Esophagus squamous epithelium (tissue), 4 donors: ENCODE measurements at regions not wholly inside any gene's neighbourhood (a gene's known extent, or its start where the extent isn't known, plus 50 kb on each side); places are given as distances from the start of the nearest gene placed in this dataset.

ENCODE experiments used
- POLR2A ChIP-seq, 4 donors: fragments of 450-650 bp; IDR thresholded peaks; one replicate each; pipeline ENCODE4 v1.6.1; 2017; ENCODE audit warnings: antibody characterized with exemption in 4 of 4, mild to moderate bottlenecking in 4 of 4, moderate library complexity in 3 of 4
- TF ChIP-seq, protein P1 (sequence below), 6 experiments: fragments of 450-650 bp in 4 of 6; fragments of 200-600 bp in 2 of 6; sonication (generic) in 2 of 6; IDR thresholded peaks; one replicate each; pipeline ENCODE4 v1.5.1; 2016 to 2019; ENCODE audit warnings: antibody characterized with exemption in 6 of 6, mild to moderate bottlenecking in 4 of 6, moderate library complexity in 4 of 6

- TF ChIP-seq, protein P1, sequence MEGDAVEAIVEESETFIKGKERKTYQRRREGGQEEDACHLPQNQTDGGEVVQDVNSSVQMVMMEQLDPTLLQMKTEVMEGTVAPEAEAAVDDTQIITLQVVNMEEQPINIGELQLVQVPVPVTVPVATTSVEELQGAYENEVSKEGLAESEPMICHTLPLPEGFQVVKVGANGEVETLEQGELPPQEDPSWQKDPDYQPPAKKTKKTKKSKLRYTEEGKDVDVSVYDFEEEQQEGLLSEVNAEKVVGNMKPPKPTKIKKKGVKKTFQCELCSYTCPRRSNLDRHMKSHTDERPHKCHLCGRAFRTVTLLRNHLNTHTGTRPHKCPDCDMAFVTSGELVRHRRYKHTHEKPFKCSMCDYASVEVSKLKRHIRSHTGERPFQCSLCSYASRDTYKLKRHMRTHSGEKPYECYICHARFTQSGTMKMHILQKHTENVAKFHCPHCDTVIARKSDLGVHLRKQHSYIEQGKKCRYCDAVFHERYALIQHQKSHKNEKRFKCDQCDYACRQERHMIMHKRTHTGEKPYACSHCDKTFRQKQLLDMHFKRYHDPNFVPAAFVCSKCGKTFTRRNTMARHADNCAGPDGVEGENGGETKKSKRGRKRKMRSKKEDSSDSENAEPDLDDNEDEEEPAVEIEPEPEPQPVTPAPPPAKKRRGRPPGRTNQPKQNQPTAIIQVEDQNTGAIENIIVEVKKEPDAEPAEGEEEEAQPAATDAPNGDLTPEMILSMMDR (IDR thresholded peaks at IDR 0.05) = no peak
- no peak for TF ChIP-seq POLR2A (IDR thresholded peaks at IDR 0.05)
Measured at GRCh38 chr6:165013701-165014100, 295.7 kb downstream of the C6orf118 start.
